Posterior vena cava (tissue), 2 donors: ENCODE measurements at regions not wholly inside any gene's neighbourhood (a gene's known extent, or its start where the extent isn't known, plus 50 kb on each side); places are given as distances from the start of the nearest gene placed in this dataset.
"Not testable (repeated sequence)": the region's sequence is repeated elsewhere in the genome, so short reads cannot be mapped to it uniquely, and the experiment has no call there.

Source experiments
- DNase-seq: peaks from one replicate; pipeline ENCODE4 v3.0.0-alpha.2; 2020; ENCODE audit warnings: low spot score
- intact Hi-C, 2 donors: fragments of 100-400 bp; cut with DNase I; formaldehyde crosslinking; loops; one replicate each; pipeline versions ENCODE4 v1.14.1 to v1.14.2; 2022 to 2023
- donor health status: DM: yes; HTN: yes; CAD: no.
- donor health status: DM: yes; HTN: yes; CAD: no.

GRCh38 chr10:60495338-60496055 is 105.8 kb upstream of the ANK3 start:
- intact Hi-C loops = no loop called here
- DNase-seq = no peak

GRCh38 chr10:60494774-60495173 is 105.1 kb upstream of the ANK3 start:
- DNase-seq = no peak
- intact Hi-C loops = no loop called here

- no peak for DNase-seq
- intact Hi-C loops = no loop called here
Measured at GRCh38 chr10:60491162-60491561, 101.5 kb upstream of the ANK3 start.

GRCh38 chr10:60490013-60490412 is 100.3 kb upstream of the ANK3 start:
- DNase-seq = no peak
- intact Hi-C loops = no loop called here

GRCh38 chr10:60488111-60488669 is 98.5 kb upstream of the ANK3 start:
- intact Hi-C loops = no loop called here
- no peak for DNase-seq

GRCh38 chr10:60487543-60487942 is 97.9 kb upstream of the ANK3 start:
- DNase-seq = no peak

GRCh38 chr10:60485025-60485424 is 95.3 kb upstream of the ANK3 start:
- intact Hi-C loops = no loop called here
- no peak for DNase-seq

More at GRCh38 chr10:60487543-60487942, 97.9 kb upstream of the ANK3 start:
- intact Hi-C loops = no loop called here

- no peak for DNase-seq
- intact Hi-C loops = no loop called here
Measured at GRCh38 chr10:60480865-60481563, 91.3 kb upstream of the ANK3 start.

GRCh38 chr10:60479305-60480020 is 89.8 kb upstream of the ANK3 start:
- no peak for DNase-seq
- intact Hi-C loops = no loop called here

- intact Hi-C loops = no loop called here
- no peak for DNase-seq
Measured at GRCh38 chr10:60476451-60476850, 86.8 kb upstream of the ANK3 start.

- intact Hi-C loops = no loop called here
- DNase-seq = no peak
Measured at GRCh38 chr10:60473557-60473956, 83.9 kb upstream of the ANK3 start.

GRCh38 chr10:60470091-60470490 is 80.4 kb upstream of the ANK3 start:
- intact Hi-C loops = no loop called here
- DNase-seq = no peak

GRCh38 chr10:60469147-60469546 is 79.5 kb upstream of the ANK3 start:
- intact Hi-C loops, DNase-seq: not testable (repeated sequence)

- DNase-seq = no peak
- intact Hi-C loops = no loop called here
Measured at GRCh38 chr10:60467202-60467546, 77.5 kb upstream of the ANK3 start.

- intact Hi-C loops = no loop called here
- DNase-seq = no peak
Measured at GRCh38 chr10:60466267-60467201, 76.9 kb upstream of the ANK3 start.

GRCh38 chr10:60465801-60466200 is 76.1 kb upstream of the ANK3 start:
- intact Hi-C loops = no loop called here
- DNase-seq = no peak

- intact Hi-C loops = loop anchor here in 1 of 2 donors (1.0 kb wide), 1 partner anchor 18 kb away; no protein-coding TSS in a partner anchor
- no peak for DNase-seq
Measured at GRCh38 chr10:60464659-60465058, 75.0 kb upstream of the ANK3 start.

GRCh38 chr10:60463746-60464145 is 74.1 kb upstream of the ANK3 start:
- intact Hi-C loops = loop anchor here in 1 of 2 donors (1.0 kb wide), 1 partner anchor 17 kb away; no protein-coding TSS in a partner anchor

GRCh38 chr10:60461688-60462087 is 72.0 kb upstream of the ANK3 start:
- no peak for DNase-seq
- intact Hi-C loops = no loop called here

More at GRCh38 chr10:60463746-60464145, 74.1 kb upstream of the ANK3 start:
- DNase-seq = no peak
